Activated CD4-positive, alpha-beta T cell treated with anti-CD3 and anti-CD28 coated beads, Interleukin-2, amount 50 U/mL, for 16 hours (primary cell): ENCODE measurements at regions not wholly inside any gene's neighbourhood (a gene's known extent, or its start where the extent isn't known, plus 50 kb on each side); places are given as distances from the start of the nearest gene placed in this dataset.

Experiments
- DNase-seq: peaks from one replicate; pipeline ENCODE4 v3.0.0-alpha.2; 2020

DNA sequence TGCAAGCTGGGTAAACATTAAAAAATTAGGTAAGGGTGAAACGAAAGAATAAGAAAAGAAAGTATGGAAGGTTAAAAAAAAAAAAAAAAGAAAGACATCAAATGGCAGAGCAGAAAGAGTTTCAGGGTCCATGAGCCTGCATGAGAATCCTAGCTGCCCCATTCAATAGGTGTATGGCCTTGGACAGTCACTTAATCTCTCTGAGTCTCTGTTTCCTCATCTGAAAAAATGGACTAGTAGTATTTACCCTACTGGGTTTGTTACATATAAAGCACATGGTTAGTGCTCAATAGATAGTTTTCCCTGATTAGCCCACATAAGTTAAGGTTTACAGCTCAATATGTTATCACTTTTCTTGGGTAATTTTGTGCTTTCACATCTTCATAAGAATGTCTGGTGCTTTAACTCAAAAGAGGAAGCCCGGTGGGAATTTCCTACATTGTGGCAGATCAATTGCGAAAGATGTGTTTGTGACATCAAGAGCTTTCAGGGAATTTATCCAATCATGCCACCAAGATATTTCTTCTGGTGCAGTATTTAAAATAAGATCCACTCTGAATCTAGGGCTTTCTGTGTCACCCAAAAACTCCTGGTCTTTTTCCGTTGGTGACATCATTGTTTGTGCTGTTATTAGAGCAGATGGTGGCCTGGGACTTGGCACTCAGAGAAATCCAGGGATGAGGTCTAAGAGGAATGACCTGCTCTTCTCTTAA, 57.2 kb upstream of the UBE2E1 start:
- DNase-seq, result no peak

DNA sequence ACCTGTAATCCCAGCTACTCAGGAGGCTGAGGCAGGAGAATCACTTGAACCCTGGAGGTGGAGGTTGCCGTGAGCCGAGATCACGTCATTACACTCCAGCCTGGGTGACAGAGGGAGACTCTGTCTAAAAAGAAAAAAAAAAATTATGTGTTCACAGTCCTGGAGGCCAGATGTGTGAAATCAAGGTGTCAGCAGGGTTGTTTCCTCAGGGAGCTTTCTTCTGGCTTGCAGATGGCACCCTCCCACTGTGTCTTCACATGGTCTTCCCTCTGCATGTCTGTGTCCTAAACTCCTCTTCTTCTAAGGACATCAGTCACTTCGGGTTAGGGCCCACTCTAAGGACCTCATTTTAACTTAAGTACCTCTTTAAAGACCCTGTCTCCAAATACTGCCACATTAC, 56.1 kb upstream of the UBE2E1 start:
- DNase-seq, result no peak

DNA sequence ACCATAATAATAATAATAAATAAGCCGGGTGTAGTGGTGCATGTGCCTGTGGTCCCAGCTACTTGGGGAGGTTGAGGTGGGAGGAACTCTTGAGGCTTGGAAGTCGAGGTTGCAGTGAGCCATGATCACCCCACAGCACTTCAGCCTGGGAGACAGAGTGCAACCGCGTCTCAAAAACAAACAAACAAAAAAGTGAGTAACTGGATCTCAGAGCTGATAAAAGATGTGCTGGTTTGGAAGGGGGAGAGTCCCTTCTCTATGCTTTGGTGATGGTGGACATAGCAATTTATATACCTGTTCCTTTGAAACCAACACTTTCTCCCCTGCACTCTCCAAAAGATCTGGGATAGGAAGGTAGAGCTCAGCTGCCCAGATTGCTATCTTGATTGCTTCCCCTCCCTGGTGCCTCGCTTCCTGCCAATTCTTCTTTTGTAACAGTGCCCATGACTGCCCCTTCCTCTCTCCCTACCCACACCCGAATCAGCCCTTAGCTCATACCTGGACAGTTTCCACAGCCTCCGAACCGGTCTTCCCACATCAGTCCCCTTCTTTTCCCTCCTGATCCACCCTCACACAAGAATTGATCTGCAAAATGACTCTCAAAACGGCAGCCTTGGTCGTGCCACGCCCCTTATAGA, 55.1 kb upstream of the UBE2E1 start:
- DNase-seq, result no peak

DNA sequence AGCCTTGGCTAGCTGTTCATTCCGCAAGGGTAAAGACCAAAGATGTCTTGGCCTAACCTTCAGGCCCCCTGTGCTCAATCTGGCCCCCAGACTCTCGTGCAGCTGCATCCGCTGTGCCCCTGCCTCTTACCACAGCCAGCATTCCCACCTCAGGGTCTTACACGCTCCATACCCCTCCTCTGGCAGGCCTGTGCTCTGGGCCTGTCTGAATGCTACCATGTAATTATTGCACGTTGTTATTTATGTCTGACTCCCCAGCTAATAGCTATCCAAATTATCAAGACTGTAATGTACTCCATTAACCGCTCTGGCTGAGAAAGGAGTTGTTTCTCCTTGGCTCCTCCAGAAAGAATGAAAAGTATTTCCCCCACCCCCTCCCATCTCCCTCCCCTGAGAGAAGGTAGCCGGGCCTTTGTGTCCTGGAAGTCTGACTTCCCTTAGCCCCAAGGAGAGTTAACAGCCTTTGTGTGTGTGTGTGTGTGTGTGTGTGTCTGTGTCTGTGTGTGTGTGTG, 54.5 kb upstream of the UBE2E1 start:
- no peak for DNase-seq

GRCh38 chr3:23752126-23752525, 53.6 kb upstream of the UBE2E1 start:
- no peak for DNase-seq

- no peak for DNase-seq
Measured at GRCh38 chr3:23754215-23754614, 51.5 kb upstream of the UBE2E1 start.
